ENCODE measurements at regions not wholly inside any gene's neighbourhood (a gene's known extent, or its start where the extent isn't known, plus 50 kb on each side); places are given as distances from the start of the nearest gene placed in this dataset.
"Not testable (repeated sequence)": the region's sequence is repeated elsewhere in the genome, so short reads cannot be mapped to it uniquely, and the experiment has no call there.

- Mint-ChIP-seq H3K27ac (ENCODE audit: unreplicated experiment) (no peak overlapping the region), H3K4me3 (ENCODE audit: unreplicated experiment) (no peak overlapping the region), H3K27me3 (ENCODE audit: insufficient read depth, unreplicated experiment) (no peaks in the 10 kb centered on the region), H3K4me1 (ENCODE audit: low read depth, unreplicated experiment) (no peaks in the 10 kb centered on the region), H3K36me3 (ENCODE audit: insufficient read depth, unreplicated experiment) (no peaks in the 10 kb centered on the region), H3K9me3 (ENCODE audit: unreplicated experiment) (no peaks in the 10 kb centered on the region)
- Histone ChIP-seq H3K4me1 (0 out of 2 replicates have a peak, but pooled peaks cover 4% of the 10 kb centered on the region), H3K27me3 (replicated peaks; ENCODE audit: control insufficient read depth, insufficient read depth, low read length) (no peaks in the 10 kb centered on the region), H3K9me3 (no peaks in the 10 kb centered on the region), H3K4me3 (ENCODE audit: low read depth, low read length) (no peak overlapping the region), H3K36me3 (ENCODE audit: control insufficient read depth, insufficient read depth, low read length) (no peaks in the 10 kb centered on the region)
- intact Hi-C loops (cut with micrococcal nuclease; ENCODE audit: unreplicated experiment), result loop anchor here (1.0 to 5.0 kb wide), 5 partner anchors 103 to 596 kb away; no protein-coding TSS in a partner anchor
- no peak for DNase-seq
- POLR2A ChIA-PET, result no interaction called here
- BruUV-seq (replicated peaks), result no TSS peak
- CTCF ChIA-PET, result interaction anchor here (1.4 kb wide), 2 partner anchors 136 to 174 kb away, joined by 3 read pairs; no protein-coding TSS in a partner anchor
- no peak for TF ChIP-seq CTCF (IDR thresholded peaks at IDR 0.05; ENCODE audit: insufficient read depth in 1 of 2, low read depth in 1 of 2, low read length in 1 of 2, severe bottlenecking in 1 of 2, unreplicated experiment in 1 of 2)
These were observed 96.1 kb downstream of the ANKRD10 start for GRCh38 chr13:110818747-110819146.

DNA sequence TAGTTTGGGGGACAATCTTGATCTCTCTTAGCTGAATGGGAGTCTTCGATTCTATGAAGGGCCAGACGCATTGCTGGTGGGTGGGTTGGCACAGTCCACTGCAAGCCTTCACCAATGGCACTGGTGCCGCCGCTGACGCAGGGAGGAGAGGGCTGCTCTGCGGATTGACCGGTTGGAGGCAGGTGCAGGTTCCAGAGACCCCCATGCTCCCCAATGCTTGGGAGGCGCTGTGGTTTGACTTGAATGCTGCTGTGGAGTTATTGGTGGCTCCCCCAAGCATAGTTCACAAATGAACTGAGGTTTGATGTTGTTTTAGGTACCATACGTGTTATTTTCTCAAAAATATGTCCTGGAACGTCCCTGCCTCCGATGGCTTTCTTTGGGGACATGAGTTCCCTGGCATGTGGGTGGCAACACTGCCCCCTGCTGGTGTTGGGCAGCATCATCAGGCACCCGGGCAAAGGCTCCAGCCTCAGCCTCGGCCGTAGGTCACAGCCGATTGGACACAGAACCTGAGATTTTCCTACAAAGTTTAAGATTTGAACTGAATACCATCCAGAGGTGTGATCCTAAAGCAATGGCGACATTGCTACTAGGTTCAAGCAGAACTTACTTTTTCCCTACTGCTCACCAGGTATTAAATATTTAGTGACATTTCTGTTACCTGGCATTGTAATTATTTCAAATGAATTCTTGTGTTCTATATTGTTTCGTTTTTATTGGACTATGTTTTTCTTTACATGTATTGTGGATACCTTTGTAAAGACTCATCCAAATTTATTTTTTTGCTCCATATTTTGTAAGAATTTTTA, 95.5 kb downstream of the ANKRD10 start:
- POLR2A ChIA-PET, result no interaction called here
- Mint-ChIP-seq H3K27me3 (ENCODE audit: insufficient read depth, unreplicated experiment) (no peaks in the 10 kb centered on the region), H3K27ac (ENCODE audit: unreplicated experiment) (no peak overlapping the region), H3K4me3 (ENCODE audit: unreplicated experiment) (no peak overlapping the region), H3K9me3 (ENCODE audit: unreplicated experiment) (no peaks in the 10 kb centered on the region), H3K36me3 (ENCODE audit: insufficient read depth, unreplicated experiment) (no peaks in the 10 kb centered on the region), H3K4me1 (ENCODE audit: low read depth, unreplicated experiment) (no peaks in the 10 kb centered on the region)
- no TSS peak for BruUV-seq (replicated peaks)
- CTCF ChIA-PET, result interaction anchor here (1.4 kb wide), 2 partner anchors 137 to 174 kb away, joined by 3 read pairs; no protein-coding TSS in a partner anchor
- H3K9me3 ChIP-seq, result no peaks in the 10 kb centered on the region
- H3K27me3 ChIP-seq (replicated peaks; ENCODE audit: control insufficient read depth, insufficient read depth, low read length), result no peaks in the 10 kb centered on the region
- intact Hi-C loops (cut with micrococcal nuclease; ENCODE audit: unreplicated experiment), result loop anchor here (1.0 to 5.0 kb wide), 5 partner anchors 104 to 597 kb away; no protein-coding TSS in a partner anchor
- peak; percentile 72 to 85 for DNase-seq
- no peak overlapping the region for H3K4me3 ChIP-seq (ENCODE audit: low read depth, low read length)
- H3K4me1 ChIP-seq, result 0 out of 2 replicates have a peak, but pooled peaks cover 4% of the 10 kb centered on the region
- peak; percentile 95 to 96 for TF ChIP-seq CTCF (IDR thresholded peaks at IDR 0.05; ENCODE audit: insufficient read depth in 1 of 2, low read depth in 1 of 2, low read length in 1 of 2, severe bottlenecking in 1 of 2, unreplicated experiment in 1 of 2)
- H3K36me3 ChIP-seq (ENCODE audit: control insufficient read depth, insufficient read depth, low read length), result no peaks in the 10 kb centered on the region

DNA sequence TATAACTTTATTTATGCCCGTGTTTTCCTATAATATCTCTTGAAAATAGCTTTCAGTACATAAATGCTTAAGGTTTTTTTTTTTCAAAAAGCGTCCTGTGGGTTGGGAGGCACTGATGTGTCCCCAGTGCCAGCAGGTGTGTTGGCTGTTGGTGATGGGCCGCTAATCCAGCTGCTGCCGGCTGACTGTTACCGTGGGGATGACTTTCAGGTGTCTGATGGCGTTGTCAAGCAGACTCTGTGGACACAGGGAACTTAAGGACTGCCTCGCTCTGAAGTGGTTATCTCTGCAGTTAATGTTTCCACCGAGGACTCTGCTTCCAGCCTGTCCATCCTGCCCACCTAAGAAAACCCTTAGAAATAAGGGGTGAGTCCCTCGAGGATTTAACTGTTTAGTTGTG, 94.5 kb downstream of the ANKRD10 start:
- H3K36me3 ChIP-seq (ENCODE audit: control insufficient read depth, insufficient read depth, low read length), result no peaks in the 10 kb centered on the region
- Mint-ChIP-seq H3K9me3 (ENCODE audit: unreplicated experiment) (no peaks in the 10 kb centered on the region), H3K4me3 (ENCODE audit: unreplicated experiment) (no peak overlapping the region), H3K36me3 (ENCODE audit: insufficient read depth, unreplicated experiment) (no peaks in the 10 kb centered on the region), H3K27me3 (ENCODE audit: insufficient read depth, unreplicated experiment) (no peaks in the 10 kb centered on the region), H3K4me1 (ENCODE audit: low read depth, unreplicated experiment) (no peaks in the 10 kb centered on the region), H3K27ac (ENCODE audit: unreplicated experiment) (no peak overlapping the region)
- H3K27me3 ChIP-seq (replicated peaks; ENCODE audit: control insufficient read depth, insufficient read depth, low read length), result no peaks in the 10 kb centered on the region
- H3K9me3 ChIP-seq, result no peaks in the 10 kb centered on the region
- DNase-seq, result no peak
- no peak overlapping the region for H3K4me3 ChIP-seq (ENCODE audit: low read depth, low read length)
- CTCF ChIA-PET, result no interaction called here
- BruUV-seq (replicated peaks), result no TSS peak
- H3K4me1 ChIP-seq, result 0 out of 2 replicates have a peak, but pooled peaks cover 4% of the 10 kb centered on the region
- POLR2A ChIA-PET, result no interaction called here
- intact Hi-C loops (cut with micrococcal nuclease; ENCODE audit: unreplicated experiment), result no loop called here
- no peak for TF ChIP-seq CTCF (IDR thresholded peaks at IDR 0.05; ENCODE audit: insufficient read depth in 1 of 2, low read depth in 1 of 2, low read length in 1 of 2, severe bottlenecking in 1 of 2, unreplicated experiment in 1 of 2)

DNA sequence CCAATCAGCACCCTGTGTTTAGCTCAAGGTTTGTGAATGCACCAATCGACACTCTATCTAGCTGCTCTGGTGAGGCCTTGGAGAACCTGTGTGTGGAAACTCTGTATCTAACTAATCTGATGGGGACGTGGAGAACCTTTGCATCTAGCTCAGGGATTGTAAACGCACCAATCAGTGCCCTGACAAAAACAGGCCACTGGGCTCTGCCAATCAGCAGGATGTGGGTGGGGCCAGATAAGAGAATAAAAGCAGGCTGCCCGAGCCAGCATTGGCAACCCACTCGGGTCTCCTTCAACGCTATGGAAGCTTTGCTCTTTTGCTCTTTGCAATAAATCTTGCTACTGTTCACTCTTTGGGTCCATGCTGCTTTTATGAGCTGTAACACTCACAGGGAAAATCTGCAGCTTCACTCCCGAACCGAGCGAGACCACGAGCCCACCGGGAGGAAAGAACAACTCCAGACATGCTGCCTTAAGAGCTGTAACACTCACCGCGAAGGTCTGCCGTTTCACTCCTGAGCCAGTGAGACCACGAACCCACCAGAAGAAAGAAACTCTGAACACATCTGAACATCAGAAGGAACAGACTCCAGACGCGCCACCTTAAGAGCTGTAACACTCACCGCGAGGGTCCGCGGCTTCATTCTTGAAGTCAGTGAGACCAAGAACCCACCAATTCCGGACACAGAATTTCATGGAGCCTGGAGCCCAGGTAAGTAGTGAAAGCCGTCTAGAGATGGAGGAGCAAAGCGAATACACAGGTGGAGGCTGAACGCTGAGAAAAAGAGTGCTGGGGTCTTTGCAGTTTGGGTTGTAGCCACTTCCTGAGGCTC, 92.8 kb downstream of the ANKRD10 start:
- H3K36me3 ChIP-seq (ENCODE audit: control insufficient read depth, insufficient read depth, low read length); H3K27ac Mint-ChIP-seq (ENCODE audit: unreplicated experiment); H3K9me3 ChIP-seq; H3K4me1 Mint-ChIP-seq (ENCODE audit: low read depth, unreplicated experiment); H3K9me3 Mint-ChIP-seq (ENCODE audit: unreplicated experiment); POLR2A ChIA-PET; H3K27me3 ChIP-seq (replicated peaks; ENCODE audit: control insufficient read depth, insufficient read depth, low read length); H3K36me3 Mint-ChIP-seq (ENCODE audit: insufficient read depth, unreplicated experiment); H3K4me1 ChIP-seq; DNase-seq; H3K27me3 Mint-ChIP-seq (ENCODE audit: insufficient read depth, unreplicated experiment); intact Hi-C loops (cut with micrococcal nuclease; ENCODE audit: unreplicated experiment); H3K4me3 ChIP-seq (ENCODE audit: low read depth, low read length); H3K4me3 Mint-ChIP-seq (ENCODE audit: unreplicated experiment): not testable (repeated sequence)
- TSS peak; percentile 90 for BruUV-seq (replicated peaks)
- CTCF ChIA-PET, result interaction anchor here (1.5 kb wide), 1 partner anchor 228 kb away, joined by 4 read pairs; no protein-coding TSS in a partner anchor
